WTC11 (cell line): ENCODE measurements at regions not wholly inside any gene's neighbourhood (a gene's known extent, or its start where the extent isn't known, plus 50 kb on each side); places are given as distances from the start of the nearest gene placed in this dataset.

Experiments
- ATAC-seq: fragments of 200-7000 bp; cut with Tn5 transposase; 2 replicates; pipeline ENCODE4 v1.10.0; 2021; ENCODE audit warnings: mild to moderate bottlenecking, moderate library complexity
- CTCF ChIA-PET: fragments of 300-600 bp; sonication (Branson Sonifier 250); formaldehyde crosslinking; loops from one replicate; lab custom pipeline; 2021; ENCODE audit warnings: antibody characterized with exemption; lab: Charles Lee
- POLR2A ChIA-PET: fragments of 350-600 bp; sonication (Branson Sonifier 250); formaldehyde crosslinking; loops from one replicate; lab custom pipeline; 2021; ENCODE audit warnings: antibody characterized with exemption; lab: Charles Lee
- DNase-seq: peaks from one replicate; pipeline ENCODE4 v3.0.0; 2021; ENCODE audit warnings: low spot score
- H3K27ac Mint-ChIP-seq: 2 replicates; pipeline ENCODE4 v1.8.0; 2021; ENCODE audit warnings: mixed read lengths
- H3K27me3 Mint-ChIP-seq: 2 replicates; pipeline ENCODE4 v1.8.0; 2021; ENCODE audit warnings: low read depth, mild to moderate bottlenecking, moderate library complexity, mixed read lengths
- H3K36me3 Mint-ChIP-seq: 2 replicates; pipeline ENCODE4 v1.8.0; 2021; ENCODE audit warnings: mixed read lengths
- H3K4me1 Mint-ChIP-seq: 2 replicates; pipeline ENCODE4 v1.8.0; 2022; ENCODE audit warnings: mixed read lengths
- H3K4me3 Mint-ChIP-seq: 2 replicates; pipeline ENCODE4 v1.8.0; 2021; ENCODE audit warnings: mild to moderate bottlenecking, moderate library complexity, mixed read lengths
- H3K9me3 Mint-ChIP-seq: 2 replicates; pipeline ENCODE4 v1.8.0; 2021; ENCODE audit warnings: mixed read lengths
- AFF4 ChIP-seq: sonication (generic); formaldehyde crosslinking; IDR thresholded peaks from 2 replicates; pipeline ENCODE4 v1.8.1; 2023; ENCODE audit warnings: mild to moderate bottlenecking, missing genetic modification reagents, borderline replicate concordance
- ATF3 ChIP-seq: sonication (generic); formaldehyde crosslinking; conservative IDR thresholded peaks from 2 replicates; pipeline ENCODE4 v1.8.1; 2022; ENCODE audit warnings: mild to moderate bottlenecking, missing genetic modification reagents
- CBFB ChIP-seq: sonication (generic); formaldehyde crosslinking; IDR thresholded peaks from 2 replicates; pipeline ENCODE4 v1.8.1; 2022; ENCODE audit warnings: mild to moderate bottlenecking, low read depth, missing genetic modification reagents
- CREB1 ChIP-seq: sonication (generic); formaldehyde crosslinking; IDR thresholded peaks from 2 replicates; pipeline ENCODE4 v1.8.0; 2023; ENCODE audit warnings: mild to moderate bottlenecking, missing genetic modification reagents
- CTCF ChIP-seq: fragments of 200-600 bp; IDR thresholded peaks from 2 replicates; pipeline ENCODE4 v1.8.0; 2022; ENCODE audit warnings: antibody characterized with exemption
- EMX1 ChIP-seq: fragments of 250-450 bp; sonication (Bioruptor Pico); IDR thresholded peaks from 2 replicates; pipeline ENCODE4 v1.8.0; 2021; ENCODE audit warnings: mild to moderate bottlenecking
- HMGA2 ChIP-seq: fragments of 250-450 bp; sonication (Bioruptor Pico); IDR thresholded peaks from 2 replicates; pipeline ENCODE4 v1.4.0; 2021; ENCODE audit warnings: mild to moderate bottlenecking, moderate library complexity
- MAX ChIP-seq: sonication (generic); formaldehyde crosslinking; IDR thresholded peaks from 2 replicates; pipeline ENCODE4 v1.8.0; 2022; ENCODE audit warnings: mild to moderate bottlenecking, missing genetic modification reagents
- NR3C1 ChIP-seq: sonication (generic); formaldehyde crosslinking; conservative IDR thresholded peaks from 2 replicates; pipeline ENCODE4 v1.8.1; 2023; ENCODE audit warnings: low read depth, mild to moderate bottlenecking, missing genetic modification reagents
- PRRX2 ChIP-seq: fragments of 250-450 bp; sonication (Bioruptor Pico); IDR thresholded peaks from 2 replicates; pipeline ENCODE4 v1.8.0; 2021; ENCODE audit warnings: mild to moderate bottlenecking
- SMAD4 ChIP-seq: sonication (generic); formaldehyde crosslinking; IDR thresholded peaks from 2 replicates; pipeline ENCODE4 v1.8.0; 2022; ENCODE audit warnings: mild to moderate bottlenecking, missing genetic modification reagents
- STAT6 ChIP-seq: sonication (generic); formaldehyde crosslinking; conservative IDR thresholded peaks from 2 replicates; pipeline ENCODE4 v1.8.1; 2023; ENCODE audit warnings: mild to moderate bottlenecking, low read depth, missing genetic modification reagents, moderate library complexity
- ZNF219 ChIP-seq: sonication (generic); formaldehyde crosslinking; IDR thresholded peaks from 2 replicates; pipeline ENCODE4 v1.8.0; 2023; ENCODE audit warnings: missing genetic modification reagents, mild to moderate bottlenecking, borderline replicate concordance
- ZNF416 ChIP-seq: fragments of 250-450 bp; sonication (Bioruptor Pico); IDR thresholded peaks from 2 replicates; pipeline ENCODE4 v1.9.0; 2021; ENCODE audit warnings: mild to moderate bottlenecking, inconsistent platforms

- no peak for TF ChIP-seq CREB1 (CRISPR knock-in tag)
- no peak for TF ChIP-seq SMAD4 (CRISPR knock-in tag)
- no peak for TF ChIP-seq ZNF219
Measured at GRCh38 chr1:242738702-242739645, 214.5 kb upstream of the PLD5 start (continued).

GRCh38 chr1:242736611-242737010 is 212.1 kb upstream of the PLD5 start:
- H3K4me3 Mint-ChIP-seq: no peak overlapping the region
- peaks cover 11% of the 10 kb centered on the region for H3K36me3 Mint-ChIP-seq
- ChIA-PET POLR2A (no interaction called here), CTCF (no interaction called here)
- H3K9me3 Mint-ChIP-seq: peaks cover 29% of the 10 kb centered on the region
- H3K27ac Mint-ChIP-seq: no peak overlapping the region
- no peak for ATAC-seq
- no peak for DNase-seq
- no peaks in the 10 kb centered on the region for H3K27me3 Mint-ChIP-seq
- H3K4me1 Mint-ChIP-seq: no peaks in the 10 kb centered on the region
- TF ChIP-seq ATF3 (CRISPR knock-in tag) (no peak), EMX1 (CRISPR knock-in tag) (no peak), ZNF416 (CRISPR knock-in tag) (no peak), CBFB (CRISPR knock-in tag) (no peak), NR3C1 (no peak), HMGA2 (CRISPR knock-in tag) (no peak), PRRX2 (CRISPR knock-in tag) (no peak), CTCF (no peak), MAX (CRISPR knock-in tag) (no peak), AFF4 (CRISPR knock-in tag) (no peak)

- no peak for DNase-seq
- H3K4me3 Mint-ChIP-seq: no peak overlapping the region
- peaks cover 20% of the 10 kb centered on the region for H3K9me3 Mint-ChIP-seq
- ChIA-PET CTCF (interaction anchor here (0.6 kb wide), 1 partner anchor 24 kb away, joined by 3 read pairs; no protein-coding TSS in a partner anchor), POLR2A (no interaction called here)
- no peak for TF ChIP-seq STAT6 (CRISPR knock-in tag)
- no peak overlapping the region for H3K27ac Mint-ChIP-seq
- no peaks in the 10 kb centered on the region for H3K4me1 Mint-ChIP-seq
- no peaks in the 10 kb centered on the region for H3K27me3 Mint-ChIP-seq
- peaks cover 6% of the 10 kb centered on the region for H3K36me3 Mint-ChIP-seq
- ATAC-seq: no peak
Measured at GRCh38 chr1:242735323-242735722, 210.8 kb upstream of the PLD5 start.
